ENCODE measurements at regions not wholly inside any gene's neighbourhood (a gene's known extent, or its start where the extent isn't known, plus 50 kb on each side); places are given as distances from the start of the nearest gene placed in this dataset.

- Mint-ChIP-seq H3K4me3 (no peak overlapping the region), H3K4me1 (peaks cover 9% of the 10 kb centered on the region), H3K27ac (no peak overlapping the region), H3K9me3 (peaks cover 9% of the 10 kb centered on the region), H3K36me3 (ENCODE audit: low read depth) (no peaks in the 10 kb centered on the region), H3K27me3 (peaks cover 4% of the 10 kb centered on the region)
- no peak for DNase-seq
- no peak for ATAC-seq (ENCODE audit: low read depth)
- intact Hi-C loops (cut with micrococcal nuclease): no loop called here
- no peak for TF ChIP-seq CTCF (IDR thresholded peaks at IDR 0.05)
- POLR2A ChIA-PET: no interaction called here
- CTCF ChIA-PET: no interaction called here
These were observed 172.3 kb upstream of the CST7 start for GRCh38 chr20:24776755-24777271.

GRCh38 chr20:24777746-24778145, 171.3 kb upstream of the CST7 start:
- peaks cover 4% of the 10 kb centered on the region for H3K27me3 Mint-ChIP-seq

GRCh38 chr20:24778585-24779031, 170.5 kb upstream of the CST7 start:
- no peaks in the 10 kb centered on the region for H3K36me3 Mint-ChIP-seq (ENCODE audit: low read depth)
- no peak overlapping the region for H3K27ac Mint-ChIP-seq
- intact Hi-C loops (cut with micrococcal nuclease): no loop called here
- CTCF ChIA-PET: no interaction called here
- no peak overlapping the region for H3K4me3 Mint-ChIP-seq
- H3K4me1 Mint-ChIP-seq: peaks cover 9% of the 10 kb centered on the region
- POLR2A ChIA-PET: no interaction called here
- peaks cover 4% of the 10 kb centered on the region for H3K27me3 Mint-ChIP-seq
- ATAC-seq (ENCODE audit: low read depth): no peak
- no peak for DNase-seq
- no peak for TF ChIP-seq CTCF (IDR thresholded peaks at IDR 0.05)
- peaks cover 9% of the 10 kb centered on the region for H3K9me3 Mint-ChIP-seq

More at GRCh38 chr20:24777746-24778145, 171.3 kb upstream of the CST7 start:
- ATAC-seq (ENCODE audit: low read depth) (no peak), DNase-seq (no peak)
- Mint-ChIP-seq H3K4me1 (peaks cover 9% of the 10 kb centered on the region), H3K4me3 (no peak overlapping the region), H3K36me3 (ENCODE audit: low read depth) (no peaks in the 10 kb centered on the region), H3K27ac (no peak overlapping the region), H3K9me3 (peaks cover 9% of the 10 kb centered on the region)
- CTCF ChIA-PET: no interaction called here
- TF ChIP-seq CTCF (IDR thresholded peaks at IDR 0.05): no peak
- intact Hi-C loops (cut with micrococcal nuclease): no loop called here
- POLR2A ChIA-PET: no interaction called here

- Mint-ChIP-seq H3K4me3 (no peak overlapping the region), H3K36me3 (ENCODE audit: low read depth) (no peaks in the 10 kb centered on the region), H3K9me3 (peaks cover 9% of the 10 kb centered on the region), H3K27ac (no peak overlapping the region), H3K27me3 (peaks cover 4% of the 10 kb centered on the region), H3K4me1 (peaks cover 9% of the 10 kb centered on the region)
- intact Hi-C loops (cut with micrococcal nuclease): no loop called here
- POLR2A ChIA-PET: no interaction called here
- CTCF ChIA-PET: no interaction called here
- ATAC-seq (ENCODE audit: low read depth) (no peak), DNase-seq (no peak)
- no peak for TF ChIP-seq CTCF (IDR thresholded peaks at IDR 0.05)
These were observed 169.9 kb upstream of the CST7 start for GRCh38 chr20:24779131-24779530.

- CTCF ChIA-PET: interaction anchor here (1.6 kb wide), 1 partner anchor 619 kb away, joined by 4 read pairs; no protein-coding TSS in a partner anchor
- intact Hi-C loops (cut with micrococcal nuclease): loop anchor here (2.0 to 5.0 kb wide), 2 partner anchors 137 to 677 kb away; no protein-coding TSS in a partner anchor
These were observed 169.1 kb upstream of the CST7 start for GRCh38 chr20:24779946-24780345.

More at GRCh38 chr20:24779946-24780345, 169.1 kb upstream of the CST7 start:
- H3K27ac Mint-ChIP-seq: no peak overlapping the region
- ATAC-seq (ENCODE audit: low read depth): no peak
- peaks cover 9% of the 10 kb centered on the region for H3K4me1 Mint-ChIP-seq
- no peaks in the 10 kb centered on the region for H3K36me3 Mint-ChIP-seq (ENCODE audit: low read depth)
- no peak for DNase-seq
- peaks cover 5% of the 10 kb centered on the region for H3K9me3 Mint-ChIP-seq
- no peak overlapping the region for H3K4me3 Mint-ChIP-seq
- H3K27me3 Mint-ChIP-seq: peaks cover 4% of the 10 kb centered on the region
- no peak for TF ChIP-seq CTCF (IDR thresholded peaks at IDR 0.05)
- POLR2A ChIA-PET: no interaction called here
